ENCODE measurements at regions not wholly inside any gene's neighbourhood (a gene's known extent, or its start where the extent isn't known, plus 50 kb on each side); places are given as distances from the start of the nearest gene placed in this dataset.

- H3K36me3 ChIP-seq (replicated peaks in 1 of 2; ENCODE audit: control insufficient read depth in 2 of 2, insufficient read depth in 2 of 2, low read length in 2 of 2): no peaks in the 10 kb centered on the region
- H3K27me3 ChIP-seq (ENCODE audit: control insufficient read depth in 3 of 3, insufficient read depth in 3 of 3, low read depth in 1 of 3, low read length in 3 of 3): no peaks in the 10 kb centered on the region
- no peaks in the 10 kb centered on the region for H3K9me3 ChIP-seq (replicated peaks in 1 of 2; ENCODE audit: control insufficient read depth in 2 of 2, insufficient read depth in 1 of 2, low read depth in 1 of 2, low read length in 2 of 2)
- no peak overlapping the region for H4K8ac ChIP-seq (ENCODE audit: low read depth, low read length)
- no peak overlapping the region for H3K4me3 ChIP-seq (ENCODE audit: low read length in 2 of 2)
- no peak overlapping the region for H2AK5ac ChIP-seq (ENCODE audit: low read depth, low read length)
- DNase-seq (ENCODE audit: low spot score): no peak
- peak overlapping the region; percentile 36 for H2AFZ ChIP-seq (ENCODE audit: low read length)
- no peaks in the 10 kb centered on the region for H3K4me1 ChIP-seq (ENCODE audit: control insufficient read depth in 2 of 2, insufficient read depth in 1 of 2, low read depth in 1 of 2, low read length in 2 of 2)
- H3K14ac ChIP-seq (ENCODE audit: low read length): no peak overlapping the region
- H2BK120ac ChIP-seq (ENCODE audit: low read depth, low read length): no peak overlapping the region
- H3K79me1 ChIP-seq (ENCODE audit: low read depth, low read length): no peaks in the 10 kb centered on the region
- no CpG with 5 or more reads among the region's 3 CpGs for WGBS, 2 donors (ENCODE audit: extremely low coverage in 2 of 2, insufficient read length in 2 of 2, insufficient replicate concordance in 1 of 2)
- no peak overlapping the region for H3K4me2 ChIP-seq (ENCODE audit: insufficient read depth, low read length, poor library complexity, severe bottlenecking)
- H2BK12ac ChIP-seq (ENCODE audit: low read length): no peak overlapping the region
- no peak overlapping the region for H4K91ac ChIP-seq (ENCODE audit: low read depth, low read length, poor library complexity)
- no peak overlapping the region for H2BK5ac ChIP-seq (ENCODE audit: low read length)
- no peak overlapping the region for H3K23ac ChIP-seq (ENCODE audit: low read depth, low read length, poor library complexity)
- H3K9ac ChIP-seq (ENCODE audit: low read depth, low read length, poor library complexity): no peak overlapping the region
- H3K18ac ChIP-seq (ENCODE audit: low read length): no peak overlapping the region
- no peak overlapping the region for H3K27ac ChIP-seq (replicated peaks; ENCODE audit: low read length)
- no peak overlapping the region for H2BK15ac ChIP-seq (ENCODE audit: low read length)
- no peak overlapping the region for H3K4ac ChIP-seq (ENCODE audit: low read length)
Observed at GRCh38 chr18:65322895-65323294, 427.9 kb upstream of the CDH7 start.

DNA sequence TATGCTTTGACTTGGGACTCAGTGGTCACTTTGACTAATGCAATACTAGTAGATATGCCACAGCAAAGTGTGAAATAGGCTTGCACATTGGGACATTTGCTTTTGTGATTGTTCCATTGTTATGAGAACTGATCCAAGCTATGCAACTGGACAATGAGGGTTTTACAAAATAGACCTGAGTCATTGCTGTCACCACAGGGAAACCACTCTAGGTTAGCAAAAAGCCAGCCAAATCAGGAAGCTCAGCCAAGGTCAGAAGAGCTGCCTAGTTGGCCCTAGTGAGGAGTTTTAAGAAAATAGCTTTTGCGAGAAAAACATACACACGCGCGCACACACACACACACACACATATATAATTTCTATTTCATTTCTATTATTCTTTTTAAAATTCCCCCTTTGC is 452.4 kb upstream of the CDH7 start:
- Histone ChIP-seq H2BK12ac (ENCODE audit: low read length) (no peak overlapping the region), H3K23ac (ENCODE audit: low read depth, low read length, poor library complexity) (no peak overlapping the region), H2AFZ (ENCODE audit: low read length) (peak overlapping the region; percentile 0), H3K4me2 (ENCODE audit: insufficient read depth, low read length, poor library complexity, severe bottlenecking) (no peak overlapping the region), H3K4ac (ENCODE audit: low read length) (no peak overlapping the region), H2BK5ac (ENCODE audit: low read length) (no peak overlapping the region), H2AK5ac (ENCODE audit: low read depth, low read length) (no peak overlapping the region), H2BK120ac (ENCODE audit: low read depth, low read length) (no peak overlapping the region), H3K79me1 (ENCODE audit: low read depth, low read length) (no peaks in the 10 kb centered on the region), H3K18ac (ENCODE audit: low read length) (no peak overlapping the region), H4K8ac (ENCODE audit: low read depth, low read length) (no peak overlapping the region), H3K9ac (ENCODE audit: low read depth, low read length, poor library complexity) (no peak overlapping the region), H2BK15ac (ENCODE audit: low read length) (no peak overlapping the region), H4K91ac (ENCODE audit: low read depth, low read length, poor library complexity) (no peak overlapping the region), H3K9me3 (replicated peaks in 1 of 2; ENCODE audit: control insufficient read depth in 2 of 2, insufficient read depth in 1 of 2, low read depth in 1 of 2, low read length in 2 of 2) (no peaks in the 10 kb centered on the region), H3K4me3 (ENCODE audit: low read length in 2 of 2) (no peak overlapping the region), H3K27me3 (ENCODE audit: control insufficient read depth in 3 of 3, insufficient read depth in 3 of 3, low read depth in 1 of 3, low read length in 3 of 3) (no peaks in the 10 kb centered on the region), H3K14ac (ENCODE audit: low read length) (no peak overlapping the region), H3K36me3 (replicated peaks in 1 of 2; ENCODE audit: control insufficient read depth in 2 of 2, insufficient read depth in 2 of 2, low read length in 2 of 2) (no peaks in the 10 kb centered on the region), H3K27ac (replicated peaks; ENCODE audit: low read length) (no peak overlapping the region), H3K4me1 (ENCODE audit: control insufficient read depth in 2 of 2, insufficient read depth in 1 of 2, low read depth in 1 of 2, low read length in 2 of 2) (no peaks in the 10 kb centered on the region)
- DNase-seq (ENCODE audit: low spot score): no peak
- WGBS, 2 donors (ENCODE audit: extremely low coverage in 2 of 2, insufficient read length in 2 of 2, insufficient replicate concordance in 1 of 2): no CpG with 5 or more reads among the region's 4 CpGs

- H3K14ac ChIP-seq (ENCODE audit: low read length): no peak overlapping the region
- no peaks in the 10 kb centered on the region for H3K79me1 ChIP-seq (ENCODE audit: low read depth, low read length)
- peaks cover 0 to 3% of the 10 kb centered on the region in 2 donors for H3K4me1 ChIP-seq (ENCODE audit: control insufficient read depth in 2 of 2, insufficient read depth in 1 of 2, low read depth in 1 of 2, low read length in 2 of 2)
- H2BK15ac ChIP-seq (ENCODE audit: low read length): no peak overlapping the region
- no peaks in the 10 kb centered on the region for H3K27me3 ChIP-seq (ENCODE audit: control insufficient read depth in 3 of 3, insufficient read depth in 3 of 3, low read depth in 1 of 3, low read length in 3 of 3)
- no peak overlapping the region for H3K4me3 ChIP-seq (ENCODE audit: low read length in 2 of 2)
- H3K36me3 ChIP-seq (replicated peaks in 1 of 2; ENCODE audit: control insufficient read depth in 2 of 2, insufficient read depth in 2 of 2, low read length in 2 of 2): no peaks in the 10 kb centered on the region
- no peak overlapping the region for H2BK12ac ChIP-seq (ENCODE audit: low read length)
- no peak overlapping the region for H2BK5ac ChIP-seq (ENCODE audit: low read length)
- H2AFZ ChIP-seq (ENCODE audit: low read length): no peak overlapping the region
- DNase-seq (ENCODE audit: low spot score): no peak
- H3K9ac ChIP-seq (ENCODE audit: low read depth, low read length, poor library complexity): no peak overlapping the region
- no peak overlapping the region for H4K8ac ChIP-seq (ENCODE audit: low read depth, low read length)
- no peak overlapping the region for H3K27ac ChIP-seq (replicated peaks; ENCODE audit: low read length)
- no peak overlapping the region for H2BK120ac ChIP-seq (ENCODE audit: low read depth, low read length)
- H3K4me2 ChIP-seq (ENCODE audit: insufficient read depth, low read length, poor library complexity, severe bottlenecking): no peak overlapping the region
- no CpG with 5 or more reads among the region's 5 CpGs for WGBS, 2 donors (ENCODE audit: extremely low coverage in 2 of 2, insufficient read length in 2 of 2, insufficient replicate concordance in 1 of 2)
- no peak overlapping the region for H3K18ac ChIP-seq (ENCODE audit: low read length)
- H2AK5ac ChIP-seq (ENCODE audit: low read depth, low read length): no peak overlapping the region
- no peaks in the 10 kb centered on the region for H3K9me3 ChIP-seq (replicated peaks in 1 of 2; ENCODE audit: control insufficient read depth in 2 of 2, insufficient read depth in 1 of 2, low read depth in 1 of 2, low read length in 2 of 2)
- H3K4ac ChIP-seq (ENCODE audit: low read length): no peak overlapping the region
- H3K23ac ChIP-seq (ENCODE audit: low read depth, low read length, poor library complexity): no peak overlapping the region
- no peak overlapping the region for H4K91ac ChIP-seq (ENCODE audit: low read depth, low read length, poor library complexity)
Observed at GRCh38 chr18:65288908-65289307, 461.9 kb upstream of the CDH7 start.

- Histone ChIP-seq H3K4ac (ENCODE audit: low read length) (no peak overlapping the region), H2BK15ac (ENCODE audit: low read length) (no peak overlapping the region), H3K27ac (replicated peaks; ENCODE audit: low read length) (no peak overlapping the region)
Observed at GRCh38 chr18:65287652-65288051, 463.2 kb upstream of the CDH7 start.

More at GRCh38 chr18:65287652-65288051, 463.2 kb upstream of the CDH7 start:
- Histone ChIP-seq H3K4me2 (ENCODE audit: insufficient read depth, low read length, poor library complexity, severe bottlenecking) (no peak overlapping the region), H3K9ac (ENCODE audit: low read depth, low read length, poor library complexity) (no peak overlapping the region), H2BK5ac (ENCODE audit: low read length) (no peak overlapping the region), H2AFZ (ENCODE audit: low read length) (no peak overlapping the region), H4K8ac (ENCODE audit: low read depth, low read length) (no peak overlapping the region), H3K14ac (ENCODE audit: low read length) (no peak overlapping the region), H3K18ac (ENCODE audit: low read length) (no peak overlapping the region), H2BK12ac (ENCODE audit: low read length) (no peak overlapping the region), H3K4me3 (ENCODE audit: low read length in 2 of 2) (no peak overlapping the region), H3K36me3 (replicated peaks in 1 of 2; ENCODE audit: control insufficient read depth in 2 of 2, insufficient read depth in 2 of 2, low read length in 2 of 2) (no peaks in the 10 kb centered on the region), H4K91ac (ENCODE audit: low read depth, low read length, poor library complexity) (no peak overlapping the region), H3K27me3 (ENCODE audit: control insufficient read depth in 3 of 3, insufficient read depth in 3 of 3, low read depth in 1 of 3, low read length in 3 of 3) (no peaks in the 10 kb centered on the region), H3K9me3 (replicated peaks in 1 of 2; ENCODE audit: control insufficient read depth in 2 of 2, insufficient read depth in 1 of 2, low read depth in 1 of 2, low read length in 2 of 2) (no peaks in the 10 kb centered on the region), H2AK5ac (ENCODE audit: low read depth, low read length) (no peak overlapping the region), H3K23ac (ENCODE audit: low read depth, low read length, poor library complexity) (no peak overlapping the region), H3K79me1 (ENCODE audit: low read depth, low read length) (no peaks in the 10 kb centered on the region), H3K4me1 (ENCODE audit: control insufficient read depth in 2 of 2, insufficient read depth in 1 of 2, low read depth in 1 of 2, low read length in 2 of 2) (no peaks in the 10 kb centered on the region), H2BK120ac (ENCODE audit: low read depth, low read length) (no peak overlapping the region)
- no CpG with 5 or more reads among the region's 2 CpGs for WGBS, 2 donors (ENCODE audit: extremely low coverage in 2 of 2, insufficient read length in 2 of 2, insufficient replicate concordance in 1 of 2)
- no peak for DNase-seq (ENCODE audit: low spot score)
